ENCODE measurements at regions not wholly inside any gene's neighbourhood (a gene's known extent, or its start where the extent isn't known, plus 50 kb on each side); places are given as distances from the start of the nearest gene placed in this dataset.

- TF ChIP-seq FOXA1 (IDR thresholded peaks at IDR 0.05; ENCODE audit: borderline replicate concordance) = no peak
- TF ChIP-seq RBFOX2 (IDR thresholded peaks at IDR 0.05; ENCODE audit: low read depth, low read length) = no peak
- no peak for TF ChIP-seq C11orf30 (IDR thresholded peaks at IDR 0.05; ENCODE audit: low read depth)
- TF ChIP-seq ATF7 (IDR thresholded peaks at IDR 0.05) = 0 out of 2 replicates have a peak, but pooled peaks have one; percentile 35
- no peak for TF ChIP-seq ZBTB49 (CRISPR knock-in tag; IDR thresholded peaks at IDR 0.05; ENCODE audit: borderline replicate concordance)
- TF ChIP-seq HDAC2 (IDR thresholded peaks at IDR 0.05) = no peak
- TF ChIP-seq BHLHE40 (IDR thresholded peaks at IDR 0.05; ENCODE audit: low read length) = no peak
- no peak for TF ChIP-seq SMARCA5 (IDR thresholded peaks at IDR 0.05)
- TF ChIP-seq, protein P1, sequence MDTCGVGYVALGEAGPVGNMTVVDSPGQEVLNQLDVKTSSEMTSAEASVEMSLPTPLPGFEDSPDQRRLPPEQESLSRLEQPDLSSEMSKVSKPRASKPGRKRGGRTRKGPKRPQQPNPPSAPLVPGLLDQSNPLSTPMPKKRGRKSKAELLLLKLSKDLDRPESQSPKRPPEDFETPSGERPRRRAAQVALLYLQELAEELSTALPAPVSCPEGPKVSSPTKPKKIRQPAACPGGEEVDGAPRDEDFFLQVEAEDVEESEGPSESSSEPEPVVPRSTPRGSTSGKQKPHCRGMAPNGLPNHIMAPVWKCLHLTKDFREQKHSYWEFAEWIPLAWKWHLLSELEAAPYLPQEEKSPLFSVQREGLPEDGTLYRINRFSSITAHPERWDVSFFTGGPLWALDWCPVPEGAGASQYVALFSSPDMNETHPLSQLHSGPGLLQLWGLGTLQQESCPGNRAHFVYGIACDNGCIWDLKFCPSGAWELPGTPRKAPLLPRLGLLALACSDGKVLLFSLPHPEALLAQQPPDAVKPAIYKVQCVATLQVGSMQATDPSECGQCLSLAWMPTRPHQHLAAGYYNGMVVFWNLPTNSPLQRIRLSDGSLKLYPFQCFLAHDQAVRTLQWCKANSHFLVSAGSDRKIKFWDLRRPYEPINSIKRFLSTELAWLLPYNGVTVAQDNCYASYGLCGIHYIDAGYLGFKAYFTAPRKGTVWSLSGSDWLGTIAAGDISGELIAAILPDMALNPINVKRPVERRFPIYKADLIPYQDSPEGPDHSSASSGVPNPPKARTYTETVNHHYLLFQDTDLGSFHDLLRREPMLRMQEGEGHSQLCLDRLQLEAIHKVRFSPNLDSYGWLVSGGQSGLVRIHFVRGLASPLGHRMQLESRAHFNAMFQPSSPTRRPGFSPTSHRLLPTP (IDR thresholded peaks at IDR 0.05; ENCODE audit: borderline replicate concordance, extremely low read depth, insufficient read length) = no peak
- no peak for TF ChIP-seq PHTF2 (CRISPR knock-in tag; IDR thresholded peaks at IDR 0.05)
- TF ChIP-seq CREBBP (IDR thresholded peaks at IDR 0.05; ENCODE audit: low read depth, low read length) = no peak
- TF ChIP-seq ZHX1 (conservative IDR thresholded peaks at IDR 0.05; ENCODE audit: low read length) = 0 out of 2 replicates have a peak, but pooled peaks have one; percentile 36
- no peak for TF ChIP-seq ZNF785 (CRISPR knock-in tag; IDR thresholded peaks at IDR 0.05)
- TF ChIP-seq, protein P2, sequence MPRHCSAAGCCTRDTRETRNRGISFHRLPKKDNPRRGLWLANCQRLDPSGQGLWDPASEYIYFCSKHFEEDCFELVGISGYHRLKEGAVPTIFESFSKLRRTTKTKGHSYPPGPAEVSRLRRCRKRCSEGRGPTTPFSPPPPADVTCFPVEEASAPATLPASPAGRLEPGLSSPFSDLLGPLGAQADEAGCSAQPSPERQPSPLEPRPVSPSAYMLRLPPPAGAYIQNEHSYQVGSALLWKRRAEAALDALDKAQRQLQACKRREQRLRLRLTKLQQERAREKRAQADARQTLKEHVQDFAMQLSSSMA (CRISPR knock-in tag; IDR thresholded peaks at IDR 0.05) = no peak
- TF ChIP-seq CXXC5 (CRISPR knock-in tag; IDR thresholded peaks at IDR 0.05) = no peak
- no peak for TF ChIP-seq ARHGAP35 (IDR thresholded peaks at IDR 0.05; ENCODE audit: partially characterized antibody)
- no peak for TF ChIP-seq ZFPM2 (CRISPR knock-in tag; IDR thresholded peaks at IDR 0.05)
- no peak for TF ChIP-seq KDM2B (CRISPR knock-in tag; IDR thresholded peaks at IDR 0.05)
- no peak for TF ChIP-seq POLR2A (conservative IDR thresholded peaks at IDR 0.05)
- no peak for TF ChIP-seq RHOXF2B (CRISPR knock-in tag; conservative IDR thresholded peaks at IDR 0.05)
- TF ChIP-seq FOXK2 (conservative IDR thresholded peaks at IDR 0.05 in 1 of 2, IDR thresholded peaks at IDR 0.05 in 1 of 2; ENCODE audit: low read depth in 2 of 2) = no peak
- TF ChIP-seq BRF2 (IDR thresholded peaks at IDR 0.05; ENCODE audit: borderline replicate concordance, insufficient read depth, insufficient read length) = no peak
These were observed 140.3 kb upstream of the PGRMC2 start (continued) for GRCh38 chr4:128427832-128428366.
